ENCODE measurements at regions not wholly inside any gene's neighbourhood (a gene's known extent, or its start where the extent isn't known, plus 50 kb on each side); places are given as distances from the start of the nearest gene placed in this dataset.

- H2BK12ac ChIP-seq (ENCODE audit: low read length) = no peak overlapping the region
- H3K9ac ChIP-seq (ENCODE audit: low read depth, low read length, poor library complexity) = no peak overlapping the region
- no peak overlapping the region for H2BK5ac ChIP-seq (ENCODE audit: low read length)
- no peak overlapping the region for H4K8ac ChIP-seq (ENCODE audit: low read depth, low read length)
- no peak overlapping the region for H3K4ac ChIP-seq (ENCODE audit: low read length)
- no peak overlapping the region for H3K4me2 ChIP-seq (ENCODE audit: insufficient read depth, low read length, poor library complexity, severe bottlenecking)
- H3K4me1 ChIP-seq (ENCODE audit: control insufficient read depth in 2 of 2, insufficient read depth in 1 of 2, low read depth in 1 of 2, low read length in 2 of 2) = no peaks in the 10 kb centered on the region
- H2BK15ac ChIP-seq (ENCODE audit: low read length) = no peak overlapping the region
- H3K4me3 ChIP-seq (ENCODE audit: low read length in 2 of 2) = no peak overlapping the region
- H3K18ac ChIP-seq (ENCODE audit: low read length) = no peak overlapping the region
- H4K91ac ChIP-seq (ENCODE audit: low read depth, low read length, poor library complexity) = no peak overlapping the region
- no peak for DNase-seq (ENCODE audit: low spot score)
- H3K27me3 ChIP-seq (ENCODE audit: control insufficient read depth in 3 of 3, insufficient read depth in 3 of 3, low read depth in 1 of 3, low read length in 3 of 3) = no peaks in the 10 kb centered on the region
- no peak overlapping the region for H3K27ac ChIP-seq (replicated peaks; ENCODE audit: low read length)
- no peak overlapping the region for H2AK5ac ChIP-seq (ENCODE audit: low read depth, low read length)
- no peak overlapping the region for H3K14ac ChIP-seq (ENCODE audit: low read length)
- H2AFZ ChIP-seq (ENCODE audit: low read length) = no peak overlapping the region
- no peaks in the 10 kb centered on the region for H3K79me1 ChIP-seq (ENCODE audit: low read depth, low read length)
- no peaks in the 10 kb centered on the region for H3K36me3 ChIP-seq (replicated peaks in 1 of 2; ENCODE audit: control insufficient read depth in 2 of 2, insufficient read depth in 2 of 2, low read length in 2 of 2)
- H2BK120ac ChIP-seq (ENCODE audit: low read depth, low read length) = no peak overlapping the region
- no peak overlapping the region for H3K23ac ChIP-seq (ENCODE audit: low read depth, low read length, poor library complexity)
- no peaks in the 10 kb centered on the region for H3K9me3 ChIP-seq (replicated peaks in 1 of 2; ENCODE audit: control insufficient read depth in 2 of 2, insufficient read depth in 1 of 2, low read depth in 1 of 2, low read length in 2 of 2)
Measured at GRCh38 chr3:104458657-104459056, 908.1 kb upstream of the ALCAM start.

- DNase-seq (ENCODE audit: low spot score) = peak; percentile 12
- Histone ChIP-seq H3K27me3 (ENCODE audit: control insufficient read depth in 3 of 3, insufficient read depth in 3 of 3, low read depth in 1 of 3, low read length in 3 of 3) (no peaks in the 10 kb centered on the region), H2BK12ac (ENCODE audit: low read length) (no peak overlapping the region), H3K9me3 (replicated peaks in 1 of 2; ENCODE audit: control insufficient read depth in 2 of 2, insufficient read depth in 1 of 2, low read depth in 1 of 2, low read length in 2 of 2) (no peaks in the 10 kb centered on the region), H3K14ac (ENCODE audit: low read length) (no peak overlapping the region), H3K4me2 (ENCODE audit: insufficient read depth, low read length, poor library complexity, severe bottlenecking) (no peak overlapping the region), H3K79me1 (ENCODE audit: low read depth, low read length) (no peaks in the 10 kb centered on the region), H2BK120ac (ENCODE audit: low read depth, low read length) (no peak overlapping the region), H3K36me3 (replicated peaks in 1 of 2; ENCODE audit: control insufficient read depth in 2 of 2, insufficient read depth in 2 of 2, low read length in 2 of 2) (no peaks in the 10 kb centered on the region), H3K27ac (replicated peaks; ENCODE audit: low read length) (no peak overlapping the region), H3K9ac (ENCODE audit: low read depth, low read length, poor library complexity) (no peak overlapping the region), H2BK5ac (ENCODE audit: low read length) (no peak overlapping the region), H2AK5ac (ENCODE audit: low read depth, low read length) (no peak overlapping the region), H3K4me3 (ENCODE audit: low read length in 2 of 2) (no peak overlapping the region), H3K4ac (ENCODE audit: low read length) (no peak overlapping the region), H2AFZ (ENCODE audit: low read length) (peak overlapping the region; percentile 35), H3K18ac (ENCODE audit: low read length) (no peak overlapping the region), H4K91ac (ENCODE audit: low read depth, low read length, poor library complexity) (no peak overlapping the region), H2BK15ac (ENCODE audit: low read length) (no peak overlapping the region), H3K23ac (ENCODE audit: low read depth, low read length, poor library complexity) (no peak overlapping the region), H3K4me1 (ENCODE audit: control insufficient read depth in 2 of 2, insufficient read depth in 1 of 2, low read depth in 1 of 2, low read length in 2 of 2) (no peaks in the 10 kb centered on the region), H4K8ac (ENCODE audit: low read depth, low read length) (no peak overlapping the region)
- no CpG with 5 or more reads among the region's 1 CpG for WGBS, 2 donors (ENCODE audit: extremely low coverage in 2 of 2, insufficient read length in 2 of 2, insufficient replicate concordance in 1 of 2)
Measured at GRCh38 chr3:104460477-104461406, 906.0 kb upstream of the ALCAM start.

GRCh38 chr3:104461431-104461830 lies 905.3 kb upstream of the ALCAM start:
- WGBS, 2 donors (ENCODE audit: extremely low coverage in 2 of 2, insufficient read length in 2 of 2, insufficient replicate concordance in 1 of 2) = no CpG with 5 or more reads among the region's 1 CpG
- H4K8ac ChIP-seq (ENCODE audit: low read depth, low read length) = no peak overlapping the region

GRCh38 chr3:104472221-104472620 lies 894.5 kb upstream of the ALCAM start:
- Histone ChIP-seq H3K4me2 (ENCODE audit: insufficient read depth, low read length, poor library complexity, severe bottlenecking) (no peak overlapping the region), H3K4me3 (ENCODE audit: low read length in 2 of 2) (no peak overlapping the region), H2BK5ac (ENCODE audit: low read length) (no peak overlapping the region), H3K4me1 (ENCODE audit: control insufficient read depth in 2 of 2, insufficient read depth in 1 of 2, low read depth in 1 of 2, low read length in 2 of 2) (no peaks in the 10 kb centered on the region), H3K4ac (ENCODE audit: low read length) (no peak overlapping the region), H2BK12ac (ENCODE audit: low read length) (no peak overlapping the region), H2BK120ac (ENCODE audit: low read depth, low read length) (no peak overlapping the region), H3K23ac (ENCODE audit: low read depth, low read length, poor library complexity) (no peak overlapping the region), H4K91ac (ENCODE audit: low read depth, low read length, poor library complexity) (no peak overlapping the region), H3K36me3 (replicated peaks in 1 of 2; ENCODE audit: control insufficient read depth in 2 of 2, insufficient read depth in 2 of 2, low read length in 2 of 2) (no peaks in the 10 kb centered on the region), H3K9ac (ENCODE audit: low read depth, low read length, poor library complexity) (no peak overlapping the region), H2BK15ac (ENCODE audit: low read length) (no peak overlapping the region), H2AFZ (ENCODE audit: low read length) (no peak overlapping the region), H2AK5ac (ENCODE audit: low read depth, low read length) (no peak overlapping the region), H3K79me1 (ENCODE audit: low read depth, low read length) (no peaks in the 10 kb centered on the region), H4K8ac (ENCODE audit: low read depth, low read length) (no peak overlapping the region), H3K9me3 (replicated peaks in 1 of 2; ENCODE audit: control insufficient read depth in 2 of 2, insufficient read depth in 1 of 2, low read depth in 1 of 2, low read length in 2 of 2) (peaks cover 0 to 10% of the 10 kb centered on the region in 2 donors), H3K27ac (replicated peaks; ENCODE audit: low read length) (no peak overlapping the region), H3K14ac (ENCODE audit: low read length) (no peak overlapping the region), H3K27me3 (ENCODE audit: control insufficient read depth in 3 of 3, insufficient read depth in 3 of 3, low read depth in 1 of 3, low read length in 3 of 3) (no peaks in the 10 kb centered on the region), H3K18ac (ENCODE audit: low read length) (no peak overlapping the region)
- no peak for DNase-seq (ENCODE audit: low spot score)
- WGBS, 2 donors (ENCODE audit: extremely low coverage in 2 of 2, insufficient read length in 2 of 2, insufficient replicate concordance in 1 of 2) = no CpG with 5 or more reads among the region's 3 CpGs

More at GRCh38 chr3:104461431-104461830, 905.3 kb upstream of the ALCAM start:
- Histone ChIP-seq H3K4me1 (ENCODE audit: control insufficient read depth in 2 of 2, insufficient read depth in 1 of 2, low read depth in 1 of 2, low read length in 2 of 2) (no peaks in the 10 kb centered on the region), H3K36me3 (replicated peaks in 1 of 2; ENCODE audit: control insufficient read depth in 2 of 2, insufficient read depth in 2 of 2, low read length in 2 of 2) (no peaks in the 10 kb centered on the region), H2AFZ (ENCODE audit: low read length) (no peak overlapping the region), H3K9me3 (replicated peaks in 1 of 2; ENCODE audit: control insufficient read depth in 2 of 2, insufficient read depth in 1 of 2, low read depth in 1 of 2, low read length in 2 of 2) (no peaks in the 10 kb centered on the region), H3K9ac (ENCODE audit: low read depth, low read length, poor library complexity) (no peak overlapping the region), H2BK5ac (ENCODE audit: low read length) (no peak overlapping the region), H3K4me2 (ENCODE audit: insufficient read depth, low read length, poor library complexity, severe bottlenecking) (no peak overlapping the region), H3K18ac (ENCODE audit: low read length) (no peak overlapping the region), H2BK12ac (ENCODE audit: low read length) (no peak overlapping the region), H2AK5ac (ENCODE audit: low read depth, low read length) (no peak overlapping the region), H3K27ac (replicated peaks; ENCODE audit: low read length) (no peak overlapping the region), H3K4me3 (ENCODE audit: low read length in 2 of 2) (no peak overlapping the region), H3K79me1 (ENCODE audit: low read depth, low read length) (no peaks in the 10 kb centered on the region), H3K23ac (ENCODE audit: low read depth, low read length, poor library complexity) (no peak overlapping the region), H4K91ac (ENCODE audit: low read depth, low read length, poor library complexity) (no peak overlapping the region), H3K27me3 (ENCODE audit: control insufficient read depth in 3 of 3, insufficient read depth in 3 of 3, low read depth in 1 of 3, low read length in 3 of 3) (no peaks in the 10 kb centered on the region), H3K4ac (ENCODE audit: low read length) (no peak overlapping the region), H2BK15ac (ENCODE audit: low read length) (no peak overlapping the region), H3K14ac (ENCODE audit: low read length) (no peak overlapping the region), H2BK120ac (ENCODE audit: low read depth, low read length) (no peak overlapping the region)
- DNase-seq (ENCODE audit: low spot score) = no peak
